SJSA1 (cell line): ENCODE measurements at regions not wholly inside any gene's neighbourhood (a gene's known extent, or its start where the extent isn't known, plus 50 kb on each side); places are given as distances from the start of the nearest gene placed in this dataset.

Experiments used
- DNase-seq, 2 experiments: peaks; one replicate each; pipeline ENCODE4 v3.0.0-alpha.2; 2015 to 2020; ENCODE audit warnings: low spot score in 2 of 2, low read depth in 1 of 2
- H3K27ac ChIP-seq: fragments of 250-450 bp; sonication (Bioruptor Pico); 2 replicates; pipeline ENCODE4 v1.5.1; 2020; ENCODE audit warnings: mild to moderate bottlenecking, moderate library complexity
- H3K27me3 ChIP-seq: fragments of 250-450 bp; sonication (Bioruptor Pico); replicated peaks from 2 replicates; pipeline ENCODE4 v1.5.1; 2020; ENCODE audit warnings: mild to moderate bottlenecking, moderate library complexity
- H3K36me3 ChIP-seq: fragments of 250-450 bp; sonication (Bioruptor Pico); 2 replicates; pipeline ENCODE4 v1.5.1; 2020; ENCODE audit warnings: mild to moderate bottlenecking
- H3K4me1 ChIP-seq: fragments of 250-450 bp; sonication (Bioruptor Pico); replicated peaks from 2 replicates; pipeline ENCODE4 v1.6.1; 2021; ENCODE audit warnings: mild to moderate bottlenecking
- H3K4me3 ChIP-seq: fragments of 250-450 bp; sonication (Bioruptor Pico); 2 replicates; pipeline ENCODE4 v1.5.1; 2020; ENCODE audit warnings: mild to moderate bottlenecking
- H3K9me3 ChIP-seq: fragments of 250-450 bp; sonication (Bioruptor Pico); replicated peaks from 2 replicates; pipeline ENCODE4 v1.5.1; 2020; ENCODE audit warnings: mild to moderate bottlenecking

- H3K27ac ChIP-seq: no peak overlapping the region
- H3K36me3 ChIP-seq: no peaks in the 10 kb centered on the region
- no peak for DNase-seq
- no peak overlapping the region for H3K4me3 ChIP-seq
- H3K27me3 ChIP-seq: peaks cover 8% of the 10 kb centered on the region
- no peaks in the 10 kb centered on the region for H3K4me1 ChIP-seq
- no peaks in the 10 kb centered on the region for H3K9me3 ChIP-seq
Measured at GRCh38 chr12:4080213-4080612, 193.3 kb upstream of the CCND2 start.

GRCh38 chr12:4074129-4074528, 199.4 kb upstream of the CCND2 start:
- no peak for DNase-seq
- Histone ChIP-seq H3K27ac (no peak overlapping the region), H3K4me3 (no peak overlapping the region), H3K9me3 (no peaks in the 10 kb centered on the region), H3K36me3 (no peaks in the 10 kb centered on the region), H3K4me1 (no peaks in the 10 kb centered on the region), H3K27me3 (peaks cover under 1% of the 10 kb centered on the region; the same call in 1 of the 2 replicates)

GRCh38 chr12:4069670-4070010, 196.4 kb upstream of the PARP11 start:
- H3K27ac ChIP-seq: no peak overlapping the region
- DNase-seq: no peak
- no peak overlapping the region for H3K4me3 ChIP-seq
- no peaks in the 10 kb centered on the region for H3K4me1 ChIP-seq
- no peaks in the 10 kb centered on the region for H3K27me3 ChIP-seq
- H3K9me3 ChIP-seq: no peaks in the 10 kb centered on the region
- H3K36me3 ChIP-seq: no peaks in the 10 kb centered on the region

- H3K27me3 ChIP-seq: no peaks in the 10 kb centered on the region
- H3K4me1 ChIP-seq: no peaks in the 10 kb centered on the region
- DNase-seq: no peak
- no peaks in the 10 kb centered on the region for H3K9me3 ChIP-seq
- no peaks in the 10 kb centered on the region for H3K36me3 ChIP-seq
- H3K27ac ChIP-seq: no peak overlapping the region
- H3K4me3 ChIP-seq: no peak overlapping the region
Measured at GRCh38 chr12:4068981-4069669, 195.9 kb upstream of the PARP11 start.

GRCh38 chr12:4064008-4064407, 190.8 kb upstream of the PARP11 start:
- no peaks in the 10 kb centered on the region for H3K9me3 ChIP-seq
- H3K27me3 ChIP-seq: peaks cover 6% of the 10 kb centered on the region; the same call in 1 of the 2 replicates
- H3K4me1 ChIP-seq: no peaks in the 10 kb centered on the region
- no peak for DNase-seq
- no peak overlapping the region for H3K27ac ChIP-seq
- no peak overlapping the region for H3K4me3 ChIP-seq
- no peaks in the 10 kb centered on the region for H3K36me3 ChIP-seq

- no peaks in the 10 kb centered on the region for H3K9me3 ChIP-seq
- peaks cover 6% of the 10 kb centered on the region for H3K27me3 ChIP-seq
Measured at GRCh38 chr12:4059898-4060568, 186.8 kb upstream of the PARP11 start.

GRCh38 chr12:4056910-4057845, 184.0 kb upstream of the PARP11 start:
- no peak for DNase-seq
- Histone ChIP-seq H3K9me3 (no peaks in the 10 kb centered on the region), H3K4me1 (no peaks in the 10 kb centered on the region), H3K4me3 (no peak overlapping the region), H3K36me3 (no peaks in the 10 kb centered on the region), H3K27me3 (peaks cover 6% of the 10 kb centered on the region), H3K27ac (no peak overlapping the region)

More at GRCh38 chr12:4059898-4060568, 186.8 kb upstream of the PARP11 start:
- Histone ChIP-seq H3K27ac (no peak overlapping the region), H3K4me1 (no peaks in the 10 kb centered on the region), H3K36me3 (no peaks in the 10 kb centered on the region), H3K4me3 (no peak overlapping the region)
- no peak for DNase-seq

- no peaks in the 10 kb centered on the region for H3K9me3 ChIP-seq
- no peak for DNase-seq
- H3K4me1 ChIP-seq: no peaks in the 10 kb centered on the region
- H3K36me3 ChIP-seq: no peaks in the 10 kb centered on the region
- H3K27me3 ChIP-seq: peaks cover 1% of the 10 kb centered on the region
- no peak overlapping the region for H3K27ac ChIP-seq
- no peak overlapping the region for H3K4me3 ChIP-seq
Measured at GRCh38 chr12:4054630-4055029, 181.4 kb upstream of the PARP11 start.

GRCh38 chr12:4052691-4053090, 179.5 kb upstream of the PARP11 start:
- H3K36me3 ChIP-seq: no peaks in the 10 kb centered on the region
- peaks cover 5% of the 10 kb centered on the region; the same call in 1 of the 2 replicates for H3K27me3 ChIP-seq
- no peaks in the 10 kb centered on the region for H3K4me1 ChIP-seq
- H3K4me3 ChIP-seq: no peak overlapping the region
- no peaks in the 10 kb centered on the region for H3K9me3 ChIP-seq
- DNase-seq: no peak
- H3K27ac ChIP-seq: no peak overlapping the region

- no peak for DNase-seq
- Histone ChIP-seq H3K27ac (no peak overlapping the region), H3K4me1 (no peaks in the 10 kb centered on the region), H3K36me3 (no peaks in the 10 kb centered on the region), H3K9me3 (no peaks in the 10 kb centered on the region), H3K27me3 (0 out of 2 replicates have a peak, but pooled peaks cover 5% of the 10 kb centered on the region), H3K4me3 (no peak overlapping the region)
Measured at GRCh38 chr12:4051596-4051995, 178.4 kb upstream of the PARP11 start.

- Histone ChIP-seq H3K36me3 (no peaks in the 10 kb centered on the region), H3K4me1 (no peaks in the 10 kb centered on the region), H3K9me3 (no peaks in the 10 kb centered on the region), H3K4me3 (no peak overlapping the region), H3K27me3 (0 out of 2 replicates have a peak, but pooled peaks cover 8% of the 10 kb centered on the region), H3K27ac (no peak overlapping the region)
- DNase-seq: no peak
Measured at GRCh38 chr12:4050340-4050739, 177.1 kb upstream of the PARP11 start.

- Histone ChIP-seq H3K27me3 (0 out of 2 replicates have a peak, but pooled peaks cover 8% of the 10 kb centered on the region), H3K4me1 (no peaks in the 10 kb centered on the region), H3K27ac (no peak overlapping the region), H3K36me3 (no peaks in the 10 kb centered on the region), H3K4me3 (no peak overlapping the region), H3K9me3 (no peaks in the 10 kb centered on the region)
- DNase-seq: no peak
Measured at GRCh38 chr12:4049298-4050080, 176.3 kb upstream of the PARP11 start.

GRCh38 chr12:4047421-4047820, 174.2 kb upstream of the PARP11 start:
- Histone ChIP-seq H3K4me1 (no peaks in the 10 kb centered on the region), H3K27ac (no peak overlapping the region), H3K27me3 (0 out of 2 replicates have a peak, but pooled peaks cover 8% of the 10 kb centered on the region), H3K4me3 (no peak overlapping the region), H3K9me3 (no peaks in the 10 kb centered on the region), H3K36me3 (no peaks in the 10 kb centered on the region)
- DNase-seq: no peak
